MM.1S (cell line): ENCODE measurements at regions not wholly inside any gene's neighbourhood (a gene's known extent, or its start where the extent isn't known, plus 50 kb on each side); places are given as distances from the start of the nearest gene placed in this dataset.

Experiments used
- DNase-seq: peaks from one replicate; pipeline ENCODE4 v3.0.0-alpha.2; 2015
- H2AFZ ChIP-seq: fragments of 300-600 bp; sonication (generic); 2 replicates; pipeline ENCODE4 v1.6.0; 2016; ENCODE audit warnings: antibody characterized with exemption, low read length
- H3F3A ChIP-seq: fragments of 300-600 bp; sonication (generic); 2 replicates; pipeline ENCODE4 v1.6.1; 2016; ENCODE audit warnings: mild to moderate bottlenecking, antibody characterized with exemption, low read length, moderate library complexity, mixed read lengths; ENCODE audit not compliant: insufficient read depth
- H3K27ac ChIP-seq: fragments of 300-600 bp; sonication (generic); 2 replicates; pipeline ENCODE4 v1.5.1; 2016; ENCODE audit warnings: mild to moderate bottlenecking, low read length
- H3K27me3 ChIP-seq: fragments of 300-600 bp; sonication (generic); replicated peaks from 2 replicates; pipeline ENCODE4 v1.6.0; 2016; ENCODE audit warnings: low read length; ENCODE audit not compliant: insufficient read depth
- H3K36me3 ChIP-seq: fragments of 300-600 bp; sonication (generic); replicated peaks from 2 replicates; pipeline ENCODE4 v1.6.1; 2016; ENCODE audit warnings: mild to moderate bottlenecking, low read length, mixed read lengths; ENCODE audit not compliant: insufficient read depth
- H3K4me1 ChIP-seq: fragments of 300-600 bp; sonication (generic); 2 replicates; pipeline ENCODE4 v1.6.1; 2016; ENCODE audit warnings: low read length, mixed read lengths
- H3K4me2 ChIP-seq: fragments of 300-600 bp; sonication (generic); 2 replicates; pipeline ENCODE4 v1.6.0; 2016; ENCODE audit warnings: low read depth, low read length
- H3K4me3 ChIP-seq: fragments of 300-600 bp; sonication (generic); 2 replicates; pipeline ENCODE4 v1.5.1; 2016; ENCODE audit warnings: low read length, mixed read lengths
- H3K79me2 ChIP-seq: fragments of 300-600 bp; sonication (generic); 2 replicates; pipeline ENCODE4 v1.6.1; 2016; ENCODE audit warnings: mixed run types, low read length, mixed read lengths
- H3K9ac ChIP-seq: fragments of 300-600 bp; sonication (generic); 2 replicates; pipeline ENCODE4 v1.6.1; 2016; ENCODE audit warnings: low read length, mixed read lengths
- H3K9me2 ChIP-seq: fragments of 300-600 bp; sonication (generic); replicated peaks from 2 replicates; pipeline ENCODE4 v1.6.1; 2016; ENCODE audit warnings: mild to moderate bottlenecking, low read length, mixed read lengths; ENCODE audit not compliant: insufficient read depth
- H3K9me3 ChIP-seq: fragments of 300-600 bp; sonication (generic); replicated peaks from 2 replicates; pipeline ENCODE4 v1.6.1; 2016; ENCODE audit warnings: mild to moderate bottlenecking, low read length, mixed read lengths; ENCODE audit not compliant: insufficient read depth
- H4K20me1 ChIP-seq: fragments of 300-600 bp; sonication (generic); 2 replicates; pipeline ENCODE4 v1.6.1; 2016; ENCODE audit warnings: mild to moderate bottlenecking, low read length, moderate library complexity, mixed read lengths; ENCODE audit not compliant: insufficient read depth
- CTCF ChIP-seq: fragments of 300-600 bp; sonication (generic); IDR thresholded peaks from 2 replicates; pipeline ENCODE4 v1.5.1; 2016; ENCODE audit warnings: antibody characterized with exemption, low read length, mixed read lengths
- EZH2 ChIP-seq: fragments of 300-600 bp; sonication (generic); optimal IDR thresholded peaks from 2 replicates; pipeline ENCODE3; 2017; ENCODE audit warnings: low read depth, mild to moderate bottlenecking, antibody characterized with exemption, low read length, mixed read lengths
- EZH2phosphoT487 ChIP-seq: fragments of 300-600 bp; sonication (generic); IDR thresholded peaks from 2 replicates; pipeline ENCODE4 v1.6.1; 2018; ENCODE audit warnings: antibody characterized with exemption, low read length

GRCh38 chr13:84200971-84201370 is 318.7 kb upstream of the SLITRK1 start:
- Histone ChIP-seq H3K4me1 (no peaks in the 10 kb centered on the region), H3F3A (no peaks in the 10 kb centered on the region), H3K9me3 (no peaks in the 10 kb centered on the region), H3K27me3 (no peaks in the 10 kb centered on the region), H3K27ac (no peak overlapping the region), H3K9me2 (no peaks in the 10 kb centered on the region), H3K4me3 (no peak overlapping the region), H4K20me1 (no peaks in the 10 kb centered on the region), H3K79me2 (no peaks in the 10 kb centered on the region), H3K36me3 (no peaks in the 10 kb centered on the region), H2AFZ (no peak overlapping the region), H3K9ac (no peak overlapping the region), H3K4me2 (no peak overlapping the region)
- no peak for TF ChIP-seq CTCF
- no peak for TF ChIP-seq EZH2phosphoT487
- no peak for TF ChIP-seq EZH2
- DNase-seq: no peak

GRCh38 chr13:84192125-84192524 is 309.9 kb upstream of the SLITRK1 start:
- TF ChIP-seq EZH2 (no peak), EZH2phosphoT487 (no peak), CTCF (no peak)

GRCh38 chr13:84191139-84191538 is 308.9 kb upstream of the SLITRK1 start:
- Histone ChIP-seq H3K79me2 (no peaks in the 10 kb centered on the region), H3F3A (no peaks in the 10 kb centered on the region), H3K4me3 (no peak overlapping the region), H3K9me3 (no peaks in the 10 kb centered on the region), H3K27ac (no peak overlapping the region), H3K4me2 (no peak overlapping the region), H3K27me3 (no peaks in the 10 kb centered on the region), H4K20me1 (no peaks in the 10 kb centered on the region), H3K4me1 (no peaks in the 10 kb centered on the region), H3K36me3 (no peaks in the 10 kb centered on the region), H3K9me2 (no peaks in the 10 kb centered on the region), H2AFZ (no peak overlapping the region), H3K9ac (no peak overlapping the region)
- no peak for DNase-seq
- TF ChIP-seq EZH2 (no peak), CTCF (no peak), EZH2phosphoT487 (no peak)

More at GRCh38 chr13:84192125-84192524, 309.9 kb upstream of the SLITRK1 start:
- Histone ChIP-seq H3K9ac (no peak overlapping the region), H3K36me3 (no peaks in the 10 kb centered on the region), H3K79me2 (no peaks in the 10 kb centered on the region), H3K27ac (no peak overlapping the region), H3K9me3 (no peaks in the 10 kb centered on the region), H3K9me2 (no peaks in the 10 kb centered on the region), H3K4me3 (no peak overlapping the region), H3K4me2 (no peak overlapping the region), H2AFZ (no peak overlapping the region), H3K4me1 (no peaks in the 10 kb centered on the region), H3K27me3 (no peaks in the 10 kb centered on the region), H3F3A (no peaks in the 10 kb centered on the region), H4K20me1 (no peaks in the 10 kb centered on the region)
- DNase-seq: no peak
